Adrenal gland (tissue), 5 donors: ENCODE measurements at regions not wholly inside any gene's neighbourhood (a gene's known extent, or its start where the extent isn't known, plus 50 kb on each side); places are given as distances from the start of the nearest gene placed in this dataset.

ENCODE experiments used
- POLR2A ChIP-seq, 2 donors: fragments of 450-650 bp; IDR thresholded peaks; one replicate each; pipeline ENCODE4 v1.6.1; 2017; ENCODE audit warnings: antibody characterized with exemption in 2 of 2, mild to moderate bottlenecking in 2 of 2, moderate library complexity in 1 of 2
- TF ChIP-seq, protein P1 (sequence below), 6 experiments: fragments of 450-650 bp in 4 of 6; fragments of 200-600 bp in 2 of 6; sonication (generic) in 1 of 6; IDR thresholded peaks; 1 replicate in 5 of 6; 2 replicates in 1 of 6; pipeline versions ENCODE4 v1.5.1 to v1.8.0; 2016 to 2021; ENCODE audit warnings: antibody characterized with exemption in 6 of 6, mild to moderate bottlenecking in 2 of 6, moderate library complexity in 1 of 6
- donor health status: DM: no; HTN: no; CAD: no.

DNA sequence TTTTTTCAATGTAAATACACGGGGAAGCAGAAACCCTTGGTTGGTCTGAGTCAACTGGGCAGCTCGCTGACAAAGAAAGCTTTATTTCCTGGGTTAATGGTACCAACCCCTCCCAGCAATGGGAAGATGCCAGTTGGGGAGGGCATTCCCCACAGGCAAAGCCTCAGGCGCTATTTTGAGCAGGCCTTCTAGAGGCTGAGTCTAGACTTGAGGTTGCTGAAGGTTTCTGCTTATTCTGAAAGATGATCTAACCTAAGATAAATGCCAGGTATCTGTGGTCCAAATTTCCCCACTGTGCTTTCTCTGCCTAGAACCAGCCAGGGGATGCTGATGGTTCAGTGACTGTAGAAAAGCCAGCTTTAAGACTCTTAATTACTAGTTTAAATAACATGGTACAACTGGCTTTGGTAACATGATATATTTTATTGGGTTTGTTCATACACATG, 172.5 kb upstream of the JARID2 start:
- TF ChIP-seq, protein P1, sequence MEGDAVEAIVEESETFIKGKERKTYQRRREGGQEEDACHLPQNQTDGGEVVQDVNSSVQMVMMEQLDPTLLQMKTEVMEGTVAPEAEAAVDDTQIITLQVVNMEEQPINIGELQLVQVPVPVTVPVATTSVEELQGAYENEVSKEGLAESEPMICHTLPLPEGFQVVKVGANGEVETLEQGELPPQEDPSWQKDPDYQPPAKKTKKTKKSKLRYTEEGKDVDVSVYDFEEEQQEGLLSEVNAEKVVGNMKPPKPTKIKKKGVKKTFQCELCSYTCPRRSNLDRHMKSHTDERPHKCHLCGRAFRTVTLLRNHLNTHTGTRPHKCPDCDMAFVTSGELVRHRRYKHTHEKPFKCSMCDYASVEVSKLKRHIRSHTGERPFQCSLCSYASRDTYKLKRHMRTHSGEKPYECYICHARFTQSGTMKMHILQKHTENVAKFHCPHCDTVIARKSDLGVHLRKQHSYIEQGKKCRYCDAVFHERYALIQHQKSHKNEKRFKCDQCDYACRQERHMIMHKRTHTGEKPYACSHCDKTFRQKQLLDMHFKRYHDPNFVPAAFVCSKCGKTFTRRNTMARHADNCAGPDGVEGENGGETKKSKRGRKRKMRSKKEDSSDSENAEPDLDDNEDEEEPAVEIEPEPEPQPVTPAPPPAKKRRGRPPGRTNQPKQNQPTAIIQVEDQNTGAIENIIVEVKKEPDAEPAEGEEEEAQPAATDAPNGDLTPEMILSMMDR (IDR thresholded peaks at IDR 0.05) = no peak
- TF ChIP-seq POLR2A (IDR thresholded peaks at IDR 0.05) = no peak
